Spinal cord (tissue), 9 donors: ENCODE measurements at regions not wholly inside any gene's neighbourhood (a gene's known extent, or its start where the extent isn't known, plus 50 kb on each side); places are given as distances from the start of the nearest gene placed in this dataset.

Source experiments
- DNase-seq, 6 donors: peaks; one replicate each; pipeline versions ENCODE4 v3.0.0 to v3.0.0-alpha.2; 2013 to 2015; ENCODE audit warnings: low spot score in 6 of 6, low read depth in 4 of 6
- H3K27ac ChIP-seq: one replicate; pipeline ENCODE4 v1.5.1; 2013; ENCODE audit warnings: low read depth, low read length, control low read depth
- H3K27me3 ChIP-seq: one replicate; pipeline ENCODE4 v1.6.1; 2013; ENCODE audit warnings: low read length; ENCODE audit not compliant: control insufficient read depth, insufficient read depth
- H3K36me3 ChIP-seq: one replicate; pipeline ENCODE4 v1.6.1; 2013; ENCODE audit warnings: low read length; ENCODE audit not compliant: control insufficient read depth, insufficient read depth
- H3K4me1 ChIP-seq: one replicate; pipeline ENCODE4 v1.6.1; 2013; ENCODE audit warnings: low read length; ENCODE audit not compliant: control insufficient read depth, insufficient read depth
- H3K4me3 ChIP-seq: one replicate; pipeline ENCODE4 v1.5.1; 2013; ENCODE audit warnings: low read depth, low read length, control low read depth
- H3K9me3 ChIP-seq: one replicate; pipeline ENCODE4 v1.6.1; 2013; ENCODE audit warnings: low read length; ENCODE audit not compliant: control insufficient read depth, insufficient read depth
- WGBS: methylation state at CpG from one replicate; pipeline ENCODE4 v1.1.5; 2013; ENCODE audit warnings: missing lambda C conversion rate; ENCODE audit not compliant: insufficient coverage; 5-methylcytosine and 5-hydroxymethylcytosine counted together
- donor health status: healthy.

DNA sequence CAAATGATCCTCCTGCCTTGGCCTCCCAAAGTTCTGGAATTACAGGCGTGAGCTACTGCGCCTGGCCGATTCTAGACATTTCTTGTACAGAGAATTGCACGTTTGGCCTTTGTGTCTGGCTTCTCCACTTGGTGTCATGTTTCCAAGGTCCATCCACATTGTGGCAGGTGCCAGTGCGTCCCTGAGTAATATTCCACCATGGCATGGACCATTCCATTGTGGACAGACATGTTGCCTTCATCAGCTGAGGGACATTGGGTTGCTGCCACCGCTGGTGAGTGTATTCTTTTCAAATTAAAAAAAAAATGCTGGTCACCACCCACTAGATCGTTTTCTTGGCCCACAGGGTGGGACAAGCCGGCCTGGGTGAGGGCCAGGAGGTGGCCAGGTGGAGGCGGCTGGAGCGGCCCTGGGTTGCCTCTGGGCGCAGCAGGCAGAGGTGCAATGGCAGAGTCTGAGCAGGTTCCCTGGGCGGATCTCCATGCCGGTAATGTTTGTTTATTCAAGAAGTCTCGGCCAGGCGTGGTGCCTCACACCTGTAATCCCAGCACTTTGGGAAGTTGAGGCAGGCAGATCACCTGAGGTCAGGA, 274.1 kb downstream of the SEC14L1 start:
- Histone ChIP-seq H3K27ac (no peak overlapping the region), H3K36me3 (peaks cover 31% of the 10 kb centered on the region), H3K9me3 (peaks cover 6% of the 10 kb centered on the region), H3K27me3 (no peaks in the 10 kb centered on the region), H3K4me1 (peaks cover 16% of the 10 kb centered on the region), H3K4me3 (no peak overlapping the region)
- no peak for DNase-seq
- 91% methylated on average over 10 of the region's 15 CpGs for WGBS

DNA sequence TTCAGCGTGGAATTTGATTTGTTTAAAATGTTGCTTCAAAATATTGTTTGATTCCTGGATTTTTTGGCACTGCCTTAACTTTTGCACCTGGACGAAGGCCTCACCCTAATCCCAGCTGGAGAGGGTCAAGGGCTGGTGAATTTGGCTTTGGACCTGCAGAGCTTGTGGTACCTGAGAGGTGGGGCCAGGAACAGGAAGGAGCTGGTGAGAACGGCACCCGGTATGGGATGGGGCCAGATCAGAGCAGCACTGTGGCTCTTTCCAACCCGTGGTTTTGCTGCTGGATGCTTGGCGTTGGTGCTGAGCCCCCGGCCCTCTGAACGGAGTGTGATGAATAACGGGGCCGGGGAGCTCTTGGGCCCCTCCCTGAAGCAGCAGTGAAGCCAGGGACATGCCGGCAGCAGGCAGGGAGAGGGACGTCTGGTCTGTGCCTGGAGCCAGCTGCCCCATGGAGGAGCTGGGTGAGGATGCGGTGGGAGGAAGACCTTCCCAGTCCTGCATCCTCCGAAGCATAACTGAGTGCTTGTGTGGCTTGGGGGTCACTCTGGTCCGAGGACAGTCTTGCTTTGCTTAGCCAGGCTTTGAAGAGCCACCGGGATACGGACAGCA, 275.4 kb downstream of the SEC14L1 start:
- Histone ChIP-seq H3K27me3 (no peaks in the 10 kb centered on the region), H3K27ac (no peak overlapping the region), H3K4me3 (no peak overlapping the region), H3K4me1 (peaks cover 20% of the 10 kb centered on the region), H3K36me3 (peaks cover 31% of the 10 kb centered on the region), H3K9me3 (peaks cover 6% of the 10 kb centered on the region)
- no peak for DNase-seq
- 81% methylated on average over 16 of the region's 17 CpGs for WGBS

DNA sequence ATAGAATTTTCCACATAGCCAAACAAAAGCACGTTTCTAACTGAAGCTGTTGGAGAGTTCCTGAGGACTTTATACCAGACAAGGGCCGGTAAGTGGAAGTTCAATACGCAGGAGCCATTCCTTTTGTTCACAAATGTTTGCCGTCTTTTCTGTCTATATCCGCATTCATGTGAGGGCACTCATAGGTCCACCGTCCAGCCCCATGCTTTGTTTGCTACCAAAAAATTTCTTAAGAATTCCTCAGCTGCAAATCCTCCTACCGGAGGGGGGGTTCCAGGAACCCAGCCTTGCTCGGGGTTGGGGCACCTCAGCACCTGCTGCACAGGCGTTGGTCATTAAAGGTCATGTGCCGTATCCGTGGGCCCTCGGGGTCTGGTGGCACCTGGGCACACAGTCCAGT, 276.8 kb downstream of the SEC14L1 start:
- no peak overlapping the region for H3K27ac ChIP-seq
- H3K4me1 ChIP-seq, result peaks cover 33% of the 10 kb centered on the region
- WGBS, result 78% methylated on average over 11 of the region's 12 CpGs
- no peak overlapping the region for H3K4me3 ChIP-seq
- peaks cover 4% of the 10 kb centered on the region for H3K9me3 ChIP-seq
- no peak for DNase-seq
- no peaks in the 10 kb centered on the region for H3K27me3 ChIP-seq
- H3K36me3 ChIP-seq, result peaks cover 31% of the 10 kb centered on the region

DNA sequence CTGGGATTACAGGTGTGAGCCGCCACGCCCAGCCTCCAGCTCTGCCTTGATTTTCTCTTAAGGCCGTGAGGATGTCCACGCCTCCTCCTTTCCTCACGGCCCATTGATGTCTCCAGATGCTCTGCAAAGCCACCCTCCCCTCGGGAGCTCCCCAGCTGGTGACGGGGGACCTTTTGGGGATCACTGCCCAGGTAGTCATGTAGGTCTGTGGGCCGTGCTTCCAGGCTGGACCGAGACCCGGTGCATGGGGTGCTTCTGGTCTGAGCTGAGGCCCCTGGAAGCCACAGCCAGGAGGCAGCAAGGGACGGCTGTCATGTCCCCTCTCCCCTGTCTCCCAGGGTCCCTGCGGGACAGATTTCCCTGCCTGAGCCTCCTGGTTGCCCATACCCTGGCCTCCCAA, 277.8 kb downstream of the SEC14L1 start:
- WGBS, result 86% methylated on average over 11 of the region's 12 CpGs
- Histone ChIP-seq H3K9me3 (no peaks in the 10 kb centered on the region), H3K4me1 (peaks cover 42% of the 10 kb centered on the region), H3K27ac (no peak overlapping the region), H3K27me3 (no peaks in the 10 kb centered on the region), H3K36me3 (peaks cover 33% of the 10 kb centered on the region), H3K4me3 (no peak overlapping the region)
- no peak for DNase-seq

DNA sequence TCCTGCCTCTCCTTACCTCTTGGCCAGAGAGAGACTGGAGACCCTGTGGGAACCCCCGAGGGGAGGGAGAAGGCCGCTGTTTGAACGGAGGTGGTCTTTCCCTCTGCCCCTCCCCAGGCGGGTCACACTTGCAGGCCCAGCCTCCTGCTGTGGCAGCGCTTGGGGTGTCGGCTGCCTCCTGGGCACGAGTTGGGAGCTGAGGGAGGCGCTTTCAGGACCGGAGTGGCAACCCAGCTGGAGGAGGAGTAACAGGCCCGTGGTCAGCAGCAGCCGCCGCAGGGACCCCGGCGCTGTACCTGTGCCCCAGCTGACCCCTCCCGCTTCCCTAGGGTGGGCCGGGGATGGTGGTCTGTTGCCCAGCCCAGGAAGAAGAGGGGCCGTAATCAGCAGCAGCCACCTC, 278.3 kb downstream of the SEC14L1 start:
- Histone ChIP-seq H3K4me1 (peaks cover 47% of the 10 kb centered on the region), H3K27ac (no peak overlapping the region), H3K36me3 (peaks cover 33% of the 10 kb centered on the region), H3K9me3 (no peaks in the 10 kb centered on the region), H3K4me3 (no peak overlapping the region), H3K27me3 (no peaks in the 10 kb centered on the region)
- no peak for DNase-seq
- WGBS, result 67% methylated on average over 13 of the region's 17 CpGs

DNA sequence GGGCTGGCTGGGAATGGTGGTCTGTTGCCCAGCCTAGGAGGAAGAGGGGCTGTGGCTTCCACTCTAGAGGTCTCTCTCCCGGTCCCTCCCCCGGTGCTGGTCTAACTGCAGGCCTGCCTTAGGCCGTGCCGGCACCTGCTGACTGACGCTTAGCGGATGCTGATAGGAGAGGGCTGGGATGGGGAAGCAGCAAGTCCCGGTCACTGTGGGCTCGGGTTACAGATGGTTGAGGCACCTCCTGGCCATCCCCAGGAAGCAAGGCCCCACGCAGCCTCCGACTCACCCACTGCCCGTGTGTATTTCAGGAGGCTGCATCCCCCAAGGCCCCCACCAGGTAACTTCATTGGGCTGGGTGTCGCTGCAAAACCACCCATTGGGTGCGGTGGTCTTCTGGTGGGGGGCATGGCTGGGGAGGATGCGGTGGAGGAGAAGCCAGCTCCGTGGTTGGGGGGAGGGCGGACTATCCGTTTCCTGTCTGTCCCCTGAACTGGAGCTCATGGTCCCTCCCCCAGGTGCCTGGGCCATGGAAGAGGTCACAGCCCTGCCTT, 278.9 kb downstream of the SEC14L1 start:
- 83% methylated on average over 11 of the region's 17 CpGs for WGBS
- peaks cover 52% of the 10 kb centered on the region for H3K4me1 ChIP-seq
- no peak overlapping the region for H3K4me3 ChIP-seq

DNA sequence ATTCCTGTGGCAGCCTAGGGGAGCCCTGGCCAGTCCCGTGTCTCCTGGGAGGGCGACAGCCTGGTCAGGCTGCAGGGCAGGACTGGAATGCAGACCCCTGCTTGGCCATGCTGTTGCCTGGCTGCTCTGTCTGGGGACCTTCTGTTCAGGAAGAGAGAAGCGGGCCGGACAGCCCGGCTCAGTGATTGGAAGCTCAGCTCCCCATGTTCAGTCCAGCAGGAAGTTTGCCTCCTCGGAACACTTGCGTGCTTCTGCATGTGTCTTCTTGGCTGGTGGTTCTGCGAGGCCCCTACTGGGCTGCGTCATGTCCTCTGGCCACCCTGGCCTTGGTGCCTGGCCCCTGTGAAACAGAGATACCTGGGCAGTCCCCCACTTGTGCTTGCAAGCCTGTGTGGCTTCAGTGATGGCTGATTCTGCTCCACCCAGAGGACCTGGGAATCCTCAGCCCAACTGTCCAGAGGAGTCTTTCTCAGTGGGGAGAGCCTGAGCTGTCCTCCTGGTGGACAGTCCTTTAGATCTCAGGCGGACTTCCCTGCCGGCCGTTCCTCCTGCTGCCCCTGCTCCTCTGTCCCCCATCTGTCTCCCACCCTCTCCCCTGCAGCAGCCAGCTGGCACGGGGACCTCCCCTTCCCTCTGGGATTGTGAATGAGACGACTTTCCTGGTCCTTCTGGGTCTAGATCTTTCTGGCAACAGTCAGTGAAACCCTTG, 279.5 kb downstream of the SEC14L1 start:
- Histone ChIP-seq H3K4me3 (no peak overlapping the region), H3K36me3 (peaks cover 30% of the 10 kb centered on the region), H3K9me3 (no peaks in the 10 kb centered on the region), H3K27ac (no peak overlapping the region), H3K27me3 (no peaks in the 10 kb centered on the region), H3K4me1 (peaks cover 59% of the 10 kb centered on the region)
- 62% methylated on average over 13 of the region's 14 CpGs for WGBS
- no peak for DNase-seq

More for the DNA sequence above, 278.9 kb downstream of the SEC14L1 start:
- Histone ChIP-seq H3K9me3 (no peaks in the 10 kb centered on the region), H3K36me3 (peaks cover 33% of the 10 kb centered on the region), H3K27me3 (no peaks in the 10 kb centered on the region), H3K27ac (no peak overlapping the region)
- DNase-seq, result no peak

DNA sequence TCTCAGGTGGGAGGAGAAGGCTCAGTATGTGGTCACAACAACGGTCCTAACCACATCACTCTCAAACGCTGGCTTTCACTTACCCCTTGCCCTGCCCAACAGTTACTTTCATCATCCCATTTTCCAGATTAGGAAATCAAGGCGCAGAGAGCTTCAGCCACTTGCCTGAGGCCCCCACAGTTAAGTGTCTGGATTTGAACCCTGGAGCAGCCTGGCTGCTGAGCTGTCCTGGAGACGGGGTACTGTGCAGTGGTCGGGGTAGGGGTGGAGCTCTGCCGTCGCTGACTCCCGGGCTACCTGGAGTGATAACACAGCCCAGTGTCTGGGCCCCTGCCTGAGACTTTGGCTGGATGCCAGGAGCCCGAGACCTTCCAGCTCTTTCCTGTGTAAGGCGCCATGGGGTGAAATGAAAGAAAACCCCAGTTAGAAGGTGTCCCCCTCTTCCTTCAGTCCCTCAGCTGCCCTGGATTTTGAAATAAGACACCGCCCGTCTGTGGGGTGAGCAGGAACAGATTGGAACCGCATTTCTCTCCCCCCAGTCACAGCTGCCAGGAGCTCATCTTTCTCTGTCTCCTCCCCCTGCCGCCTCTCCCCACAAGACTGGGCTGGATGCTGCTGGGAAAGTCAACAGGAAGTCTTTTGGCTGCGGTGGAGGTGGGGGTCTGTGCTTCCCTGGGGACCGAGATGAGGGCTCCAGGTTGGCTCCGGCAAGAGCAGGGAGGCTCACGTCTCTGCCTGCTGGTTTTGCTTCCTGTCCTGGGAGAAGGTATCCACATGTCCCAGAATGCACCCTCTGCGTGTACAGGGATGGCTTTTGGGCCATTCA, 280.2 kb downstream of the SEC14L1 start:
- no peak overlapping the region for H3K4me3 ChIP-seq
- H3K27ac ChIP-seq, result peak overlapping the region; percentile 2
- no peaks in the 10 kb centered on the region for H3K9me3 ChIP-seq
- WGBS, result 31% methylated on average over 16 of the region's 19 CpGs
- peaks cover 33% of the 10 kb centered on the region for H3K36me3 ChIP-seq
- peak in 2 of 6 donors; percentile 41 to 65 for DNase-seq
- no peaks in the 10 kb centered on the region for H3K27me3 ChIP-seq
- peaks cover 66% of the 10 kb centered on the region for H3K4me1 ChIP-seq

DNA sequence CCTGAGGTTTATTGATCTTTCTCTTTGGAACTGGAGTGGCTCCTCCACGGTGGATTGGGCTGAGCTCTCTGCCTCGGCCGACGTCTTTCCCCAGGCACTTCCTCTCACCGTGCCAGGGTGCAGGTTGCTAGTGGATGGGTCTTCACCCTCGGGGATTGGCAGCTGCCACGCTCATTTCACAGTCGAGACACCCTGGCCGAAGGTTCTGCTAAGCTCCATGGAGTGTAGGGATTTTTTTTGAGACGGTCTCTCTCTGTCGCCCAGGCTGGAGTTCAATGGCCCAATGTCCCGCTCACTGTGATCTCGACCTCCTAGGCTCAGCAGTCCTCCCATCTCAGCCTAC, 280.8 kb downstream of the SEC14L1 start:
- no peaks in the 10 kb centered on the region for H3K27me3 ChIP-seq
- H3K4me3 ChIP-seq, result no peak overlapping the region
- DNase-seq, result no peak
- H3K9me3 ChIP-seq, result no peaks in the 10 kb centered on the region
- 66% methylated on average over 10 of the region's 13 CpGs for WGBS
- H3K27ac ChIP-seq, result peak overlapping the region; percentile 2
- H3K4me1 ChIP-seq, result peaks cover 72% of the 10 kb centered on the region
- peaks cover 31% of the 10 kb centered on the region for H3K36me3 ChIP-seq
